HepG2 (cell line): ENCODE measurements at regions not wholly inside any gene's neighbourhood (a gene's known extent, or its start where the extent isn't known, plus 50 kb on each side); places are given as distances from the start of the nearest gene placed in this dataset.

Experiments used
- AFF4 ChIP-seq: sonication (generic); formaldehyde crosslinking; IDR thresholded peaks from 2 replicates; pipeline ENCODE4 v1.4.0; 2020; ENCODE audit warnings: missing genetic modification reagents
- IRF9 ChIP-seq: sonication (generic); formaldehyde crosslinking; IDR thresholded peaks from 2 replicates; pipeline ENCODE4 v1.8.0; 2022; ENCODE audit warnings: missing genetic modification reagents, mild to moderate bottlenecking, borderline replicate concordance
- KDM5B ChIP-seq: sonication (generic); formaldehyde crosslinking; IDR thresholded peaks from 2 replicates; pipeline ENCODE4 v1.4.0; 2020; ENCODE audit warnings: missing genetic modification reagents, mild to moderate bottlenecking, borderline replicate concordance
- MED1 ChIP-seq: sonication (generic); formaldehyde crosslinking; IDR thresholded peaks from 2 replicates; pipeline ENCODE4 v1.4.0; 2020; ENCODE audit warnings: missing genetic modification reagents
- POLR2A ChIP-seq, 2 experiments: IDR thresholded peaks; 2 replicates each; pipeline ENCODE4 v1.6.1; 2011; ENCODE audit warnings: low read depth in 2 of 2, low read length in 2 of 2, mild to moderate bottlenecking in 1 of 2, moderate library complexity in 1 of 2; ENCODE audit not compliant: insufficient read depth in 1 of 2
- USF2 ChIP-seq, 2 experiments: sonication (generic) in 1 of 2; formaldehyde crosslinking in 1 of 2; IDR thresholded peaks; 2 replicates each; pipeline versions ENCODE4 v1.5.1 to v1.6.1; 2011 to 2020; ENCODE audit warnings: borderline replicate concordance in 1 of 2, low read depth in 1 of 2, low read length in 1 of 2, mild to moderate bottlenecking in 1 of 2, missing genetic modification reagents in 1 of 2, moderate library complexity in 1 of 2
- XRCC5 ChIP-seq: fragments of 200-400 bp; formaldehyde crosslinking; optimal IDR thresholded peaks from 2 replicates; pipeline ENCODE3; 2017; ENCODE audit warnings: mild to moderate bottlenecking, low read length
- ZBTB33 ChIP-seq: sonication (generic); formaldehyde crosslinking; IDR thresholded peaks from 2 replicates; pipeline ENCODE4 v1.4.0; 2020; ENCODE audit warnings: missing genetic modification reagents
- ZBTB7A ChIP-seq: sonication (generic); formaldehyde crosslinking; IDR thresholded peaks from 2 replicates; pipeline ENCODE4 v1.8.0; 2022; ENCODE audit warnings: mild to moderate bottlenecking, missing genetic modification reagents
- ZNF205 ChIP-seq: IDR thresholded peaks from 2 replicates; pipeline ENCODE4 v1.6.1; 2018; ENCODE audit warnings: missing biosample characterization, missing genetic modification reagents
- ZNF235 ChIP-seq: sonication (generic); formaldehyde crosslinking; IDR thresholded peaks from 2 replicates; pipeline ENCODE4 v1.8.1; 2023; ENCODE audit warnings: mild to moderate bottlenecking, missing genetic modification reagents, borderline replicate concordance
- ZNF367 ChIP-seq: sonication (generic); formaldehyde crosslinking; IDR thresholded peaks from 2 replicates; pipeline ENCODE4 v1.4.0; 2020; ENCODE audit warnings: missing genetic modification reagents, borderline replicate concordance
- ZNF530 ChIP-seq: sonication (generic); formaldehyde crosslinking; IDR thresholded peaks from 2 replicates; pipeline ENCODE4 v1.5.0; 2020; ENCODE audit warnings: low read depth, mild to moderate bottlenecking, missing genetic modification reagents

GRCh38 chr10:93248583-93249227 lies 175.0 kb downstream of the CYP26A1 start:
- TF ChIP-seq KDM5B (CRISPR knock-in tag) (no peak), XRCC5 (no peak), POLR2A (IDR thresholded peaks at IDR 0.05; ENCODE audit: insufficient read depth in 1 of 2, low read depth in 2 of 2, low read length in 2 of 2) (no peak), ZNF235 (no peak), IRF9 (CRISPR knock-in tag) (no peak), USF2 (IDR thresholded peaks at IDR 0.05; ENCODE audit: low read depth, low read length) (no peak), USF2 (CRISPR knock-in tag; IDR thresholded peaks at IDR 0.05; ENCODE audit: borderline replicate concordance) (no peak), MED1 (CRISPR knock-in tag) (no peak), AFF4 (CRISPR knock-in tag) (no peak), ZNF530 (CRISPR knock-in tag) (no peak), ZNF367 (CRISPR knock-in tag) (no peak), ZBTB7A (CRISPR knock-in tag) (no peak), ZBTB33 (no peak), ZNF205 (CRISPR knock-in tag) (no peak)
